WTC11 (cell line): ENCODE measurements at regions not wholly inside any gene's neighbourhood (a gene's known extent, or its start where the extent isn't known, plus 50 kb on each side); places are given as distances from the start of the nearest gene placed in this dataset.

Experiments
- ATAC-seq: fragments of 200-7000 bp; cut with Tn5 transposase; 2 replicates; pipeline ENCODE4 v1.10.0; 2021; ENCODE audit warnings: mild to moderate bottlenecking, moderate library complexity
- CTCF ChIA-PET: fragments of 300-600 bp; sonication (Branson Sonifier 250); formaldehyde crosslinking; loops from one replicate; lab custom pipeline; 2021; ENCODE audit warnings: antibody characterized with exemption; lab: Charles Lee
- POLR2A ChIA-PET: fragments of 350-600 bp; sonication (Branson Sonifier 250); formaldehyde crosslinking; loops from one replicate; lab custom pipeline; 2021; ENCODE audit warnings: antibody characterized with exemption; lab: Charles Lee
- DNase-seq: peaks from one replicate; pipeline ENCODE4 v3.0.0; 2021; ENCODE audit warnings: low spot score
- H3K27ac Mint-ChIP-seq: 2 replicates; pipeline ENCODE4 v1.8.0; 2021; ENCODE audit warnings: mixed read lengths
- H3K27me3 Mint-ChIP-seq: 2 replicates; pipeline ENCODE4 v1.8.0; 2021; ENCODE audit warnings: low read depth, mild to moderate bottlenecking, moderate library complexity, mixed read lengths
- H3K36me3 Mint-ChIP-seq: 2 replicates; pipeline ENCODE4 v1.8.0; 2021; ENCODE audit warnings: mixed read lengths
- H3K4me1 Mint-ChIP-seq: 2 replicates; pipeline ENCODE4 v1.8.0; 2022; ENCODE audit warnings: mixed read lengths
- H3K4me3 Mint-ChIP-seq: 2 replicates; pipeline ENCODE4 v1.8.0; 2021; ENCODE audit warnings: mild to moderate bottlenecking, moderate library complexity, mixed read lengths
- H3K9me3 Mint-ChIP-seq: 2 replicates; pipeline ENCODE4 v1.8.0; 2021; ENCODE audit warnings: mixed read lengths
- CBFB ChIP-seq: sonication (generic); formaldehyde crosslinking; IDR thresholded peaks from 2 replicates; pipeline ENCODE4 v1.8.1; 2022; ENCODE audit warnings: mild to moderate bottlenecking, low read depth, missing genetic modification reagents
- CREB1 ChIP-seq: sonication (generic); formaldehyde crosslinking; IDR thresholded peaks from 2 replicates; pipeline ENCODE4 v1.8.0; 2023; ENCODE audit warnings: mild to moderate bottlenecking, missing genetic modification reagents
- FOXP1 ChIP-seq: sonication (generic); formaldehyde crosslinking; IDR thresholded peaks from 2 replicates; pipeline ENCODE4 v1.8.0; 2022; ENCODE audit warnings: missing genetic modification reagents, mild to moderate bottlenecking, moderate library complexity, borderline replicate concordance
- HMGXB4 ChIP-seq: sonication (generic); formaldehyde crosslinking; IDR thresholded peaks from 2 replicates; pipeline ENCODE4 v1.8.1; 2023; ENCODE audit warnings: mild to moderate bottlenecking, moderate library complexity, missing genetic modification reagents
- MXD4 ChIP-seq: fragments of 250-450 bp; sonication (Bioruptor Pico); IDR thresholded peaks from 2 replicates; pipeline ENCODE4 v1.8.0; 2021; ENCODE audit warnings: mild to moderate bottlenecking, moderate library complexity, borderline replicate concordance
- OVOL2 ChIP-seq: fragments of 250-450 bp; sonication (Bioruptor Pico); IDR thresholded peaks from 2 replicates; pipeline ENCODE4 v1.9.0; 2021; ENCODE audit warnings: mild to moderate bottlenecking, borderline replicate concordance
- PREB ChIP-seq: sonication (generic); formaldehyde crosslinking; IDR thresholded peaks from 2 replicates; pipeline ENCODE4 v1.8.1; 2022; ENCODE audit warnings: mild to moderate bottlenecking, missing genetic modification reagents, moderate library complexity, borderline replicate concordance
- SP1 ChIP-seq: sonication (generic); formaldehyde crosslinking; conservative IDR thresholded peaks from 2 replicates; pipeline ENCODE4 v1.8.1; 2022; ENCODE audit warnings: missing genetic modification reagents
- TP53 ChIP-seq: sonication (generic); formaldehyde crosslinking; IDR thresholded peaks from 2 replicates; pipeline ENCODE4 v1.8.1; 2023; ENCODE audit warnings: mild to moderate bottlenecking, missing genetic modification reagents
- ZBTB21 ChIP-seq: sonication (generic); formaldehyde crosslinking; IDR thresholded peaks from 2 replicates; pipeline ENCODE4 v1.8.1; 2023; ENCODE audit warnings: mild to moderate bottlenecking, missing genetic modification reagents, borderline replicate concordance
- ZNF281 ChIP-seq: sonication (generic); formaldehyde crosslinking; IDR thresholded peaks from 2 replicates; pipeline ENCODE4 v1.8.0; 2023; ENCODE audit warnings: mild to moderate bottlenecking, missing genetic modification reagents
- ZNF396 ChIP-seq: fragments of 250-450 bp; sonication (Bioruptor Pico); IDR thresholded peaks from 2 replicates; pipeline ENCODE4 v1.8.0; 2021; ENCODE audit warnings: mild to moderate bottlenecking, moderate library complexity, borderline replicate concordance
- ZNF423 ChIP-seq: fragments of 250-450 bp; sonication (Bioruptor Pico); IDR thresholded peaks from 2 replicates; pipeline ENCODE4 v2.1.2; 2022; ENCODE audit warnings: mild to moderate bottlenecking, moderate library complexity
- TF ChIP-seq, protein P1 (sequence below): fragments of 250-450 bp; sonication (Bioruptor Pico); IDR thresholded peaks from 2 replicates; pipeline ENCODE4 v1.9.0; 2021; ENCODE audit warnings: mild to moderate bottlenecking
- TF ChIP-seq, protein P2 (sequence below): sonication (generic); formaldehyde crosslinking; conservative IDR thresholded peaks from 2 replicates; pipeline ENCODE4 v1.8.1; 2022; ENCODE audit warnings: mild to moderate bottlenecking, missing genetic modification reagents
- TF ChIP-seq, protein P3 (sequence below): fragments of 250-450 bp; sonication (Bioruptor Pico); IDR thresholded peaks from 2 replicates; pipeline ENCODE4 v1.9.0; 2021; ENCODE audit warnings: mild to moderate bottlenecking
- TF ChIP-seq, protein P4 (sequence below): fragments of 250-450 bp; sonication (Bioruptor Pico); IDR thresholded peaks from 2 replicates; pipeline ENCODE4 v1.8.0; 2021; ENCODE audit warnings: mild to moderate bottlenecking

- no peak for TF ChIP-seq MXD4 (CRISPR knock-in tag)
- no peak for TF ChIP-seq CBFB
- TF ChIP-seq TP53 (CRISPR knock-in tag), result no peak
- no peak for TF ChIP-seq HMGXB4
- no peak for TF ChIP-seq ZBTB21 (CRISPR knock-in tag)
- no peak for TF ChIP-seq ZNF423 (CRISPR knock-in tag)
- TF ChIP-seq, protein P1, sequence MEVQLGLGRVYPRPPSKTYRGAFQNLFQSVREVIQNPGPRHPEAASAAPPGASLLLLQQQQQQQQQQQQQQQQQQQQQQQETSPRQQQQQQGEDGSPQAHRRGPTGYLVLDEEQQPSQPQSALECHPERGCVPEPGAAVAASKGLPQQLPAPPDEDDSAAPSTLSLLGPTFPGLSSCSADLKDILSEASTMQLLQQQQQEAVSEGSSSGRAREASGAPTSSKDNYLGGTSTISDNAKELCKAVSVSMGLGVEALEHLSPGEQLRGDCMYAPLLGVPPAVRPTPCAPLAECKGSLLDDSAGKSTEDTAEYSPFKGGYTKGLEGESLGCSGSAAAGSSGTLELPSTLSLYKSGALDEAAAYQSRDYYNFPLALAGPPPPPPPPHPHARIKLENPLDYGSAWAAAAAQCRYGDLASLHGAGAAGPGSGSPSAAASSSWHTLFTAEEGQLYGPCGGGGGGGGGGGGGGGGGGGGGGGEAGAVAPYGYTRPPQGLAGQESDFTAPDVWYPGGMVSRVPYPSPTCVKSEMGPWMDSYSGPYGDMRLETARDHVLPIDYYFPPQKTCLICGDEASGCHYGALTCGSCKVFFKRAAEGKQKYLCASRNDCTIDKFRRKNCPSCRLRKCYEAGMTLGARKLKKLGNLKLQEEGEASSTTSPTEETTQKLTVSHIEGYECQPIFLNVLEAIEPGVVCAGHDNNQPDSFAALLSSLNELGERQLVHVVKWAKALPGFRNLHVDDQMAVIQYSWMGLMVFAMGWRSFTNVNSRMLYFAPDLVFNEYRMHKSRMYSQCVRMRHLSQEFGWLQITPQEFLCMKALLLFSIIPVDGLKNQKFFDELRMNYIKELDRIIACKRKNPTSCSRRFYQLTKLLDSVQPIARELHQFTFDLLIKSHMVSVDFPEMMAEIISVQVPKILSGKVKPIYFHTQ (CRISPR knock-in tag), result no peak
These were observed 712.5 kb downstream of the BRD1 start (continued) for GRCh38 chr22:49115197-49115596.

DNA sequence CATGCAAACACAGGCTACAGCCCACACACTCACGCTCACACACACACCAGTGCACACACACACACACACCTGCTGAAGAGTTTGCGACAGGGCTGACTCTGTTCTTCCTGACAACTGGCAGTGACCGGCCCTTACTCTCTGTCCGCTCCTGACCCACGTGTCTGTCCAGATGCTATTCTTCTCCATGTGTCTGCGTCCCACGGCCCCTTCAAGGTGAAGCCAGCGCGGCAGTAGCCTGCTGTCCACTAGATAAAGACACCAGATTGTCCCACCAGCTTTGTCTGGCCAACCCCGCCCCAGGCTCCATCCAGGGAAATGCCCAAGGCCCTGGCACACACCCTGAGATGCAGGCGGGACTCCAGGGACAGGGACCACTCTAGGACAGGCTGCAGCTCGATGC is 713.9 kb downstream of the BRD1 start:
- POLR2A ChIA-PET, result no interaction called here
- Mint-ChIP-seq H3K4me1 (no peaks in the 10 kb centered on the region), H3K36me3 (no peaks in the 10 kb centered on the region), H3K9me3 (no peaks in the 10 kb centered on the region), H3K4me3 (no peak overlapping the region), H3K27me3 (no peaks in the 10 kb centered on the region), H3K27ac (no peak overlapping the region)
- CTCF ChIA-PET, result interaction anchor here (0.6 kb wide), 1 partner anchor 19 kb away, joined by 3 read pairs; no protein-coding TSS in a partner anchor
- ATAC-seq (no peak), DNase-seq (no peak)
- TF ChIP-seq ZNF281 (CRISPR knock-in tag), result no peak
- no peak for TF ChIP-seq OVOL2
- TF ChIP-seq, protein P2, sequence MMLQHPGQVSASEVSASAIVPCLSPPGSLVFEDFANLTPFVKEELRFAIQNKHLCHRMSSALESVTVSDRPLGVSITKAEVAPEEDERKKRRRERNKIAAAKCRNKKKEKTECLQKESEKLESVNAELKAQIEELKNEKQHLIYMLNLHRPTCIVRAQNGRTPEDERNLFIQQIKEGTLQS (CRISPR knock-in tag), result no peak
- TF ChIP-seq, protein P3, sequence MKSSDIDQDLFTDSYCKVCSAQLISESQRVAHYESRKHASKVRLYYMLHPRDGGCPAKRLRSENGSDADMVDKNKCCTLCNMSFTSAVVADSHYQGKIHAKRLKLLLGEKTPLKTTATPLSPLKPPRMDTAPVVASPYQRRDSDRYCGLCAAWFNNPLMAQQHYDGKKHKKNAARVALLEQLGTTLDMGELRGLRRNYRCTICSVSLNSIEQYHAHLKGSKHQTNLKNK (CRISPR knock-in tag), result no peak
- no peak for TF ChIP-seq SP1 (CRISPR knock-in tag)
- TF ChIP-seq ZNF396 (CRISPR knock-in tag), result no peak
- no peak for TF ChIP-seq PREB (CRISPR knock-in tag)
- TF ChIP-seq, protein P4, sequence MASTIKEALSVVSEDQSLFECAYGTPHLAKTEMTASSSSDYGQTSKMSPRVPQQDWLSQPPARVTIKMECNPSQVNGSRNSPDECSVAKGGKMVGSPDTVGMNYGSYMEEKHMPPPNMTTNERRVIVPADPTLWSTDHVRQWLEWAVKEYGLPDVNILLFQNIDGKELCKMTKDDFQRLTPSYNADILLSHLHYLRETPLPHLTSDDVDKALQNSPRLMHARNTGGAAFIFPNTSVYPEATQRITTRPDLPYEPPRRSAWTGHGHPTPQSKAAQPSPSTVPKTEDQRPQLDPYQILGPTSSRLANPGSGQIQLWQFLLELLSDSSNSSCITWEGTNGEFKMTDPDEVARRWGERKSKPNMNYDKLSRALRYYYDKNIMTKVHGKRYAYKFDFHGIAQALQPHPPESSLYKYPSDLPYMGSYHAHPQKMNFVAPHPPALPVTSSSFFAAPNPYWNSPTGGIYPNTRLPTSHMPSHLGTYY (CRISPR knock-in tag), result no peak
- no peak for TF ChIP-seq FOXP1 (CRISPR knock-in tag)
- no peak for TF ChIP-seq CREB1 (CRISPR knock-in tag)
